GM12878 (cell line): ENCODE measurements at regions not wholly inside any gene's neighbourhood (a gene's known extent, or its start where the extent isn't known, plus 50 kb on each side); places are given as distances from the start of the nearest gene placed in this dataset.

Source experiments
- ATAC-seq: fragments of 200-7000 bp; cut with Tn5 transposase; 3 replicates; pipeline ENCODE4 v1.9.1; 2020; ENCODE audit warnings: mild to moderate bottlenecking, moderate library complexity
- BruUV-seq: library from RNA; stranded (reverse); fragments of 400-500 nt; replicated peaks from 2 replicates; lab custom pipeline; 2021; lab: Mats Ljungman, UMichigan
- CTCF ChIA-PET: fragments of 300-600 bp; sonication (Branson Sonifier 250); formaldehyde crosslinking; extraction: SDS; loops from one replicate; lab custom pipeline; 2021; ENCODE audit warnings: inconsistent platforms; lab: Yijun Ruan, JAX
- POLR2A ChIA-PET: fragments of 350-600 bp; formaldehyde crosslinking; extraction: SDS; loops from one replicate; lab custom pipeline; 2021; ENCODE audit warnings: inconsistent platforms; lab: Charles Lee
- RAD21 ChIA-PET: fragments of 300-600 bp; sonication (Branson Sonifier 250); formaldehyde crosslinking; loops from one replicate; lab custom pipeline; 2023; ENCODE audit warnings: antibody characterized with exemption; ENCODE audit not compliant: unreplicated experiment; lab: Charles Lee
- SMC1A ChIA-PET: fragments of 300-600 bp; sonication (Branson Sonifier 250); formaldehyde crosslinking; loops from one replicate; lab custom pipeline; 2023; ENCODE audit not compliant: unreplicated experiment, uncharacterized antibody; lab: Charles Lee
- DNase-seq: peaks from one replicate; pipeline ENCODE4 v3.0.0-alpha.2; 2011; ENCODE audit warnings: low read depth, low spot score
- FAIRE-seq: peaks from 3 replicates; lab custom pipeline; 2011; peaks lifted over from hg19 to GRCh38; lab: Jason Lieb, UNC
- H2AFZ ChIP-seq: 2 replicates; pipeline ENCODE4 v1.6.0; 2011; ENCODE audit warnings: low read depth, low read length, control low read depth; ENCODE audit not compliant: control insufficient read depth
- H3K27ac ChIP-seq: 2 replicates; pipeline ENCODE4 v1.5.1; 2011; ENCODE audit warnings: control low read depth; ENCODE audit not compliant: control insufficient read depth, insufficient read depth
- H3K27me3 ChIP-seq, 2 experiments: replicated peaks in 1 of 2; 2 replicates each; pipeline versions ENCODE4 v1.6.0 to v1.6.1; 2011; ENCODE audit warnings: low read length in 1 of 2; ENCODE audit not compliant: control insufficient read depth in 2 of 2, insufficient read depth in 2 of 2
- H3K36me3 ChIP-seq, 2 experiments: 2 replicates each; pipeline ENCODE4 v1.5.1; 2011; ENCODE audit warnings: low read length in 1 of 2; ENCODE audit not compliant: control insufficient read depth in 2 of 2, insufficient read depth in 2 of 2
- H3K4me1 ChIP-seq: 2 replicates; pipeline ENCODE4 v1.6.1; 2011; ENCODE audit warnings: mild to moderate bottlenecking, low read length, moderate library complexity, mixed read lengths; ENCODE audit not compliant: control insufficient read depth, insufficient read depth
- H3K4me2 ChIP-seq: 2 replicates; pipeline ENCODE4 v1.6.0; 2011; ENCODE audit warnings: control low read depth; ENCODE audit not compliant: control insufficient read depth, insufficient read depth
- H3K4me3 ChIP-seq: fragments of 200-600 bp; sonication (generic); 2 replicates; pipeline ENCODE4 v1.5.1; 2016
- H3K79me2 ChIP-seq: 2 replicates; pipeline ENCODE4 v1.6.0; 2011; ENCODE audit warnings: low read length; ENCODE audit not compliant: control insufficient read depth, insufficient read depth
- H3K9ac ChIP-seq: 2 replicates; pipeline ENCODE4 v1.8.0; 2011; ENCODE audit warnings: low read length, control low read depth, mixed read lengths; ENCODE audit not compliant: control insufficient read depth, insufficient read depth
- H3K9me3 ChIP-seq: replicated peaks from 3 replicates; pipeline ENCODE4 v1.5.1; 2011; ENCODE audit warnings: mild to moderate bottlenecking, low read length; ENCODE audit not compliant: control insufficient read depth, insufficient read depth
- H4K20me1 ChIP-seq: 2 replicates; pipeline ENCODE4 v1.6.0; 2011; ENCODE audit not compliant: control insufficient read depth, insufficient read depth
- BCLAF1 ChIP-seq: fragments of 450-650 bp; IDR thresholded peaks from 2 replicates; pipeline ENCODE4 v1.6.1; 2017; ENCODE audit warnings: antibody characterized with exemption, mild to moderate bottlenecking, moderate library complexity
- NR2C1 ChIP-seq: fragments of 450-650 bp; IDR thresholded peaks from 2 replicates; pipeline ENCODE4 v1.6.1; 2017; ENCODE audit warnings: antibody characterized with exemption, mild to moderate bottlenecking, moderate library complexity
- SMAD1 ChIP-seq: fragments of 450-650 bp; IDR thresholded peaks from 2 replicates; pipeline ENCODE4 v1.6.1; 2018; ENCODE audit warnings: mild to moderate bottlenecking, low read depth; ENCODE audit not compliant: partially characterized antibody
- SREBF1 ChIP-seq: IDR thresholded peaks from 2 replicates; pipeline ENCODE4 v1.6.1; 2012; ENCODE audit warnings: mild to moderate bottlenecking, low read length
- ZBTB33 ChIP-seq: fragments of 450-650 bp; IDR thresholded peaks from 2 replicates; pipeline ENCODE4 v1.6.1; 2017; ENCODE audit warnings: mild to moderate bottlenecking
- WGBS: methylation state at CpG from one replicate; pipeline ENCODE4 v1.1.6; 2016; ENCODE audit warnings: low lambda C conversion rate; ENCODE audit not compliant: insufficient replicate concordance, insufficient coverage; ENCODE audit errors: missing lambda C conversion rate; 5-methylcytosine and 5-hydroxymethylcytosine counted together
- in situ Hi-C: fragments of 300-500 bp; cut with MboI; formaldehyde crosslinking; loops from 9 replicates; pipeline ENCODE4 v1.14.3; 2018; ENCODE audit warnings: mixed read lengths
- intact Hi-C: fragments of 100-400 bp; cut with micrococcal nuclease; formaldehyde crosslinking; loops from one replicate; pipeline ENCODE4 v1.14.2; 2022; ENCODE audit not compliant: unreplicated experiment
- TF ChIP-seq, protein P1 (sequence below): fragments of 450-650 bp; IDR thresholded peaks from 2 replicates; pipeline ENCODE4 v1.6.1; 2017; ENCODE audit warnings: low read depth, mild to moderate bottlenecking, moderate library complexity
- TF ChIP-seq, protein P2 (sequence below): IDR thresholded peaks from 2 replicates; pipeline ENCODE4 v1.6.1; 2012; ENCODE audit warnings: low read depth, low read length, improper control_type of control experiment
- TF ChIP-seq, protein P3 (sequence below): fragments of 450-650 bp; conservative IDR thresholded peaks from 2 replicates; pipeline ENCODE4 v1.6.1; 2017; ENCODE audit warnings: mild to moderate bottlenecking, moderate library complexity
- TF ChIP-seq, protein P4 (sequence below): fragments of 450-650 bp; formaldehyde crosslinking; IDR thresholded peaks from 2 replicates; pipeline ENCODE4 v1.5.0; 2022; ENCODE audit warnings: mild to moderate bottlenecking, missing genetic modification characterization

DNA sequence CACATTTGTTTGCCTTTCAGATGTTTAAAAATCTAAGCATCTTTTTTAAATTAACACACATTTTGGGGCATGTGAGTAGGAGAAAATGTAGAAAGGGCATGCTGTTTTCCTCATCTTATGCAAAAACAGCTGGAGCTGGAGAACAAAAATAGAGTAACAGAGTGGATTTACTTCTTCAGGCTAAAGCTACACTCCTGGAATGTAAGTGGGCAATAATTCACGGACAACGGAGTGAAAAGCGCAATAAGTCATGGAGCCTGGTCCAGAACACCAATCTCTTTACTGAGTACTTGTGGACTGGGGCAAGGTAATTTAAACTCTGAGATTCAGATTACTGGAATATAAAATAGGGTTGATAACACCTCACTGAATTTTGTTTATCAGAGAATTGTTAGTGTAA lies 1018.8 kb upstream of the HS3ST1 start (continued):
- TF ChIP-seq, protein P1, sequence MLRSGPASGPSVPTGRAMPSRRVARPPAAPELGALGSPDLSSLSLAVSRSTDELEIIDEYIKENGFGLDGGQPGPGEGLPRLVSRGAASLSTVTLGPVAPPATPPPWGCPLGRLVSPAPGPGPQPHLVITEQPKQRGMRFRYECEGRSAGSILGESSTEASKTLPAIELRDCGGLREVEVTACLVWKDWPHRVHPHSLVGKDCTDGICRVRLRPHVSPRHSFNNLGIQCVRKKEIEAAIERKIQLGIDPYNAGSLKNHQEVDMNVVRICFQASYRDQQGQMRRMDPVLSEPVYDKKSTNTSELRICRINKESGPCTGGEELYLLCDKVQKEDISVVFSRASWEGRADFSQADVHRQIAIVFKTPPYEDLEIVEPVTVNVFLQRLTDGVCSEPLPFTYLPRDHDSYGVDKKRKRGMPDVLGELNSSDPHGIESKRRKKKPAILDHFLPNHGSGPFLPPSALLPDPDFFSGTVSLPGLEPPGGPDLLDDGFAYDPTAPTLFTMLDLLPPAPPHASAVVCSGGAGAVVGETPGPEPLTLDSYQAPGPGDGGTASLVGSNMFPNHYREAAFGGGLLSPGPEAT, result no peak
- TF ChIP-seq BCLAF1 (no peak), SMAD1 (no peak), NR2C1 (no peak)
- TF ChIP-seq, protein P2, sequence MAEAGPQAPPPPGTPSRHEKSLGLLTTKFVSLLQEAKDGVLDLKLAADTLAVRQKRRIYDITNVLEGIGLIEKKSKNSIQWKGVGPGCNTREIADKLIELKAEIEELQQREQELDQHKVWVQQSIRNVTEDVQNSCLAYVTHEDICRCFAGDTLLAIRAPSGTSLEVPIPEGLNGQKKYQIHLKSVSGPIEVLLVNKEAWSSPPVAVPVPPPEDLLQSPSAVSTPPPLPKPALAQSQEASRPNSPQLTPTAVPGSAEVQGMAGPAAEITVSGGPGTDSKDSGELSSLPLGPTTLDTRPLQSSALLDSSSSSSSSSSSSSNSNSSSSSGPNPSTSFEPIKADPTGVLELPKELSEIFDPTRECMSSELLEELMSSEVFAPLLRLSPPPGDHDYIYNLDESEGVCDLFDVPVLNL, result no peak

GRCh38 chr4:12446657-12447185 lies 1018.0 kb upstream of the HS3ST1 start:
- Histone ChIP-seq H3K4me3 (no peak overlapping the region), H3K4me2 (no peak overlapping the region), H3K36me3 (no peaks in the 10 kb centered on the region), H2AFZ (no peak overlapping the region), H3K27ac (no peak overlapping the region), H3K9me3 (no peaks in the 10 kb centered on the region), H3K27me3 (no peaks in the 10 kb centered on the region), H3K79me2 (no peaks in the 10 kb centered on the region), H3K4me1 (no peaks in the 10 kb centered on the region), H4K20me1 (no peaks in the 10 kb centered on the region), H3K9ac (no peak overlapping the region)
- no peak for ATAC-seq
- DNase-seq, result no peak
- 20% methylated on average over 2 of the region's 2 CpGs for WGBS
- CTCF ChIA-PET, result no interaction called here
- POLR2A ChIA-PET, result no interaction called here
- BruUV-seq, result no TSS peak
- FAIRE-seq, result no peak
- SMC1A ChIA-PET, result no interaction called here
- RAD21 ChIA-PET, result no interaction called here
- in situ Hi-C loops (no loop called here), intact Hi-C loops (no loop called here)
- TF ChIP-seq, protein P3, sequence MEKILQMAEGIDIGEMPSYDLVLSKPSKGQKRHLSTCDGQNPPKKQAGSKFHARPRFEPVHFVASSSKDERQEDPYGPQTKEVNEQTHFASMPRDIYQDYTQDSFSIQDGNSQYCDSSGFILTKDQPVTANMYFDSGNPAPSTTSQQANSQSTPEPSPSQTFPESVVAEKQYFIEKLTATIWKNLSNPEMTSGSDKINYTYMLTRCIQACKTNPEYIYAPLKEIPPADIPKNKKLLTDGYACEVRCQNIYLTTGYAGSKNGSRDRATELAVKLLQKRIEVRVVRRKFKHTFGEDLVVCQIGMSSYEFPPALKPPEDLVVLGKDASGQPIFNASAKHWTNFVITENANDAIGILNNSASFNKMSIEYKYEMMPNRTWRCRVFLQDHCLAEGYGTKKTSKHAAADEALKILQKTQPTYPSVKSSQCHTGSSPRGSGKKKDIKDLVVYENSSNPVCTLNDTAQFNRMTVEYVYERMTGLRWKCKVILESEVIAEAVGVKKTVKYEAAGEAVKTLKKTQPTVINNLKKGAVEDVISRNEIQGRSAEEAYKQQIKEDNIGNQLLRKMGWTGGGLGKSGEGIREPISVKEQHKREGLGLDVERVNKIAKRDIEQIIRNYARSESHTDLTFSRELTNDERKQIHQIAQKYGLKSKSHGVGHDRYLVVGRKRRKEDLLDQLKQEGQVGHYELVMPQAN, result no peak
- TF ChIP-seq SREBF1 (no peak), ZBTB33 (no peak)
- TF ChIP-seq, protein P4, sequence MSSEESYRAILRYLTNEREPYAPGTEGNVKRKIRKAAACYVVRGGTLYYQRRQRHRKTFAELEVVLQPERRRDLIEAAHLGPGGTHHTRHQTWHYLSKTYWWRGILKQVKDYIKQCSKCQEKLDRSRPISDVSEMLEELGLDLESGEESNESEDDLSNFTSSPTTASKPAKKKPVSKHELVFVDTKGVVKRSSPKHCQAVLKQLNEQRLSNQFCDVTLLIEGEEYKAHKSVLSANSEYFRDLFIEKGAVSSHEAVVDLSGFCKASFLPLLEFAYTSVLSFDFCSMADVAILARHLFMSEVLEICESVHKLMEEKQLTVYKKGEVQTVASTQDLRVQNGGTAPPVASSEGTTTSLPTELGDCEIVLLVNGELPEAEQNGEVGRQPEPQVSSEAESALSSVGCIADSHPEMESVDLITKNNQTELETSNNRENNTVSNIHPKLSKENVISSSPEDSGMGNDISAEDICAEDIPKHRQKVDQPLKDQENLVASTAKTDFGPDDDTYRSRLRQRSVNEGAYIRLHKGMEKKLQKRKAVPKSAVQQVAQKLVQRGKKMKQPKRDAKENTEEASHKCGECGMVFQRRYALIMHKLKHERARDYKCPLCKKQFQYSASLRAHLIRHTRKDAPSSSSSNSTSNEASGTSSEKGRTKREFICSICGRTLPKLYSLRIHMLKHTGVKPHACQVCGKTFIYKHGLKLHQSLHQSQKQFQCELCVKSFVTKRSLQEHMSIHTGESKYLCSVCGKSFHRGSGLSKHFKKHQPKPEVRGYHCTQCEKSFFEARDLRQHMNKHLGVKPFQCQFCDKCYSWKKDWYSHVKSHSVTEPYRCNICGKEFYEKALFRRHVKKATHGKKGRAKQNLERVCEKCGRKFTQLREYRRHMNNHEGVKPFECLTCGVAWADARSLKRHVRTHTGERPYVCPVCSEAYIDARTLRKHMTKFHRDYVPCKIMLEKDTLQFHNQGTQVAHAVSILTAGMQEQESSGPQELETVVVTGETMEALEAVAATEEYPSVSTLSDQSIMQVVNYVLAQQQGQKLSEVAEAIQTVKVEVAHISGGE (CRISPR knock-in tag), result no peak
